Effector CD8-positive, alpha-beta T cell (primary cell): ENCODE measurements at regions not wholly inside any gene's neighbourhood (a gene's known extent, or its start where the extent isn't known, plus 50 kb on each side); places are given as distances from the start of the nearest gene placed in this dataset.

Experiments
- DNase-seq: peaks from one replicate; lab custom pipeline; 2025; lab: John Stamatoyannopoulos, UW

GRCh38 chr11:112785149-112785548, 176.1 kb upstream of the NCAM1 start:
- no peak for DNase-seq

GRCh38 chr11:112785719-112786118, 175.5 kb upstream of the NCAM1 start:
- no peak for DNase-seq

GRCh38 chr11:112786196-112786595, 175.0 kb upstream of the NCAM1 start:
- no peak for DNase-seq

GRCh38 chr11:112786886-112787530, 174.2 kb upstream of the NCAM1 start:
- no peak for DNase-seq

GRCh38 chr11:112789481-112789880, 171.7 kb upstream of the NCAM1 start:
- no peak for DNase-seq

GRCh38 chr11:112790286-112790685, 170.9 kb upstream of the NCAM1 start:
- DNase-seq, result no peak

- DNase-seq, result no peak
These were observed 169.2 kb upstream of the NCAM1 start for GRCh38 chr11:112792070-112792469.

- DNase-seq, result no peak
These were observed 167.8 kb upstream of the NCAM1 start for GRCh38 chr11:112793416-112793815.

GRCh38 chr11:112794331-112794846, 166.8 kb upstream of the NCAM1 start:
- DNase-seq, result no peak

- no peak for DNase-seq
These were observed 165.9 kb upstream of the NCAM1 start for GRCh38 chr11:112795142-112795815.

GRCh38 chr11:112795911-112796649, 165.1 kb upstream of the NCAM1 start:
- no peak for DNase-seq

- no peak for DNase-seq
These were observed 164.1 kb upstream of the NCAM1 start for GRCh38 chr11:112797092-112797491.

GRCh38 chr11:112797648-112798293, 163.4 kb upstream of the NCAM1 start:
- no peak for DNase-seq

GRCh38 chr11:112801025-112801816, 160.0 kb upstream of the NCAM1 start:
- DNase-seq, result no peak

- no peak for DNase-seq
These were observed 159.5 kb upstream of the NCAM1 start for GRCh38 chr11:112801817-112802088.

GRCh38 chr11:112805658-112806057, 155.6 kb upstream of the NCAM1 start:
- DNase-seq, result no peak

- no peak for DNase-seq
These were observed 155.0 kb upstream of the NCAM1 start for GRCh38 chr11:112806256-112806655.

- DNase-seq, result no peak
These were observed 154.3 kb upstream of the NCAM1 start for GRCh38 chr11:112806876-112807275.

GRCh38 chr11:112809429-112809828, 151.8 kb upstream of the NCAM1 start:
- no peak for DNase-seq

GRCh38 chr11:112810951-112811350, 150.3 kb upstream of the NCAM1 start:
- no peak for DNase-seq

GRCh38 chr11:112811783-112812182, 149.4 kb upstream of the NCAM1 start:
- DNase-seq, result no peak

GRCh38 chr11:112812729-112813128, 148.5 kb upstream of the NCAM1 start:
- DNase-seq, result no peak
